ENCODE measurements at regions not wholly inside any gene's neighbourhood (a gene's known extent, or its start where the extent isn't known, plus 50 kb on each side); places are given as distances from the start of the nearest gene placed in this dataset.
"Not testable (repeated sequence)": the region's sequence is repeated elsewhere in the genome, so short reads cannot be mapped to it uniquely, and the experiment has no call there.

DNA sequence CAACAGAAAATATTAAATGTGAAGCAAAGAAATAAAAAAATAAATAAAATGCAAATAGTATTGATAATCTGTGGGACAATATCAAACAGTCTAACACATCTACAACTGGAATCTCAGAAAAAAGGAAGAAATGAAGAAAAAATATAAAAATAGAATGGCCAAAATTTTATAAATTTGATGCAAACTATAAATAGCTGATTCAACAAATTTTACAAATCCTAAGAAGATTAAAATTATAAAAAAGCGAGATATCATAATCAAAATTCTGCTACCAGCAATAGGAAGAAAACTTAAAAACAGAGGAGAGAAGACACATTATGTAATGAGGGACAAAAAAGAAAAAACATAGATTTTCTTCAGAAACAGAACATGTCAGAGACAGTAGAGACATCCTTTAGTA, 129.2 kb upstream of the IRX1 start:
- intact Hi-C loops (cut with DNase I), result no loop called here
- whole genome bisulfite sequencing, 2 donors, result 59 to 60% methylated on average over 1 of the region's 1 CpG

DNA sequence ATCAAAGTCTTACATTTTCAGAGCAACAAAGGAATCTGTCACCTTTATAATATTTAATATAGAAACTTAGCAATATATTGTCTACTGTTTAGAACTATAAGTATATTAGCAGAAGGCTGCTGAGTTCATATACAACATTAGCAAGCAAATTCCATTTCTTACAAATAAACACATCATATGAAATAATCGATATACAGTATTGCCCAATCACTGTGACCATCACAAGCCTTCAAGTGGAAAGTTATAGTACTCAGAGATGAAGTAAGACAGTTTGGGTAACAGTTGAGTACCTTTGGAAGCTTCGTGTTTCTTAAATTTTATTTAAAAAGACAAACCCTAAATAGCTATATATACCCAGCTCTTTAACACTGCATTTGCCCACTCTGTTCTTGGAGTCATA, 135.2 kb upstream of the IRX1 start:
- TF ChIP-seq, protein P1, sequence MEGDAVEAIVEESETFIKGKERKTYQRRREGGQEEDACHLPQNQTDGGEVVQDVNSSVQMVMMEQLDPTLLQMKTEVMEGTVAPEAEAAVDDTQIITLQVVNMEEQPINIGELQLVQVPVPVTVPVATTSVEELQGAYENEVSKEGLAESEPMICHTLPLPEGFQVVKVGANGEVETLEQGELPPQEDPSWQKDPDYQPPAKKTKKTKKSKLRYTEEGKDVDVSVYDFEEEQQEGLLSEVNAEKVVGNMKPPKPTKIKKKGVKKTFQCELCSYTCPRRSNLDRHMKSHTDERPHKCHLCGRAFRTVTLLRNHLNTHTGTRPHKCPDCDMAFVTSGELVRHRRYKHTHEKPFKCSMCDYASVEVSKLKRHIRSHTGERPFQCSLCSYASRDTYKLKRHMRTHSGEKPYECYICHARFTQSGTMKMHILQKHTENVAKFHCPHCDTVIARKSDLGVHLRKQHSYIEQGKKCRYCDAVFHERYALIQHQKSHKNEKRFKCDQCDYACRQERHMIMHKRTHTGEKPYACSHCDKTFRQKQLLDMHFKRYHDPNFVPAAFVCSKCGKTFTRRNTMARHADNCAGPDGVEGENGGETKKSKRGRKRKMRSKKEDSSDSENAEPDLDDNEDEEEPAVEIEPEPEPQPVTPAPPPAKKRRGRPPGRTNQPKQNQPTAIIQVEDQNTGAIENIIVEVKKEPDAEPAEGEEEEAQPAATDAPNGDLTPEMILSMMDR (IDR thresholded peaks at IDR 0.05), result no peak
- no peak for TF ChIP-seq POLR2A (IDR thresholded peaks at IDR 0.05)
- intact Hi-C loops (cut with DNase I), result no loop called here
- DNase-seq, result no peak
- no peak overlapping the region for H3K27ac ChIP-seq
- WGBS, 2 donors, result 60 to 73% methylated on average over 2 of the region's 2 CpGs
- H3K9me3 ChIP-seq, result no peaks in the 10 kb centered on the region
- no peaks in the 10 kb centered on the region for H3K36me3 ChIP-seq (replicated peaks in 1 of 2; ENCODE audit: insufficient read depth in 1 of 2, low read depth in 2 of 2)
- H3K27me3 ChIP-seq, result no peaks in the 10 kb centered on the region
- H3K4me3 ChIP-seq, result no peak overlapping the region
- no peaks in the 10 kb centered on the region for H3K4me1 ChIP-seq
- no peak for ATAC-seq

More for the DNA sequence above, 129.2 kb upstream of the IRX1 start:
- ATAC-seq (no peak), DNase-seq (no peak)
- Histone ChIP-seq H3K9me3 (no peaks in the 10 kb centered on the region), H3K4me1 (no peaks in the 10 kb centered on the region), H3K36me3 (replicated peaks in 1 of 2; ENCODE audit: insufficient read depth in 1 of 2, low read depth in 2 of 2) (no peaks in the 10 kb centered on the region), H3K27me3 (no peaks in the 10 kb centered on the region), H3K4me3 (no peak overlapping the region), H3K27ac (no peak overlapping the region)
- TF ChIP-seq, protein P1 (IDR thresholded peaks at IDR 0.05), result no peak
- no peak for TF ChIP-seq POLR2A (IDR thresholded peaks at IDR 0.05)

DNA sequence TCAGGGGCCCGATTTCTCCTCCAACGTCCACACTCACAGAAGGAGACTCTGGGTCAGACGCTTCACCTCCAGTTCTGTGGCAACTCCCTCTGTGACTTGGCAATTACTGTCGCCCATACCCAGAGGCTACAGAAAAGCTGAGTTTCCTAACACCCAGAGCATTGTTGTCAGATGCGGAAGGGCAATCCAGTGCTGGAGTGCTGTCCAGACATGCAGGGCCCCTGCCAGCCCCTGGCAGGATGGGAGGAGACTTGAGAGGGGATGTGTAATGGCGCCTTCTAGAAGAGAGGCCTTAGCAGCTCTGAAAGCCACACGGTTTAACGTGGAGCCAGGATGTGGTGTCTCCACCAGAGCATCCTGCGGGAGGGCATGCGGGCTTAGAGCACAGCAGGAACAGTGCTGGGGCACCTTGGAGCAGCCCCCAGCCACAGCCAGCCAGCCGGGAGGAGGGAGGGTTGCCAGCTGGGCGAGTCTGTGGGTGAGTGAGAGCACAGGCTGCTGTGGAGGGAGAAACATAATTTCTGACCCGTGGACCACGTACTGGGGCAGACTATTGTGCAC, 139.4 kb upstream of the IRX1 start:
- no peak for TF ChIP-seq POLR2A (IDR thresholded peaks at IDR 0.05)
- TF ChIP-seq, protein P1 (IDR thresholded peaks at IDR 0.05), result no peak
- DNase-seq, result no peak
- Histone ChIP-seq H3K27me3 (no peaks in the 10 kb centered on the region), H3K4me3 (no peak overlapping the region), H3K9me3 (no peaks in the 10 kb centered on the region), H3K36me3 (replicated peaks in 1 of 2; ENCODE audit: insufficient read depth in 1 of 2, low read depth in 2 of 2) (no peaks in the 10 kb centered on the region), H3K4me1 (no peaks in the 10 kb centered on the region), H3K27ac (no peak overlapping the region)
- ATAC-seq, result no peak
- intact Hi-C loops (cut with DNase I), result no loop called here
- WGBS, 2 donors, result 56 to 59% methylated on average over 12 to 14 of the region's 14 CpGs

DNA sequence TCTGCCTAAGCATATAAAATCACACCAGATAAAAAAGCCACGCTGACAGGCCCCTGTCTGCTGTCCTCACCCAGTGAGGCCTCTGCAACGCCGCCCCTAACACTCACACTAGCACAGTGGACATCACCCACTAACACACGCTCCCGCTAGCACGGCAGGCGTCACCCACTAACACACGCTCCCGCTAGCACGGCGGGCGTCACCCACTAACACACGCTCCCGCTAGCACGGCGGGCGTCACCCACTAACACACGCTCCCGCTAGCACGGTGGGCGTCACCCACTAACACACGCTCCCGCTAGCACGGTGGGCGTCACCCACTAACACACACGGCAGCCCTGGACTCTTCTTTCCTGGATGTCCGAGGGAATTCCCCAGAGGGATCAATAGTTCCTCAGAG, 141.6 kb upstream of the IRX1 start:
- intact Hi-C loops (cut with DNase I); H3K27me3 ChIP-seq; H3K36me3 ChIP-seq (replicated peaks in 1 of 2; ENCODE audit: insufficient read depth in 1 of 2, low read depth in 2 of 2); H3K27ac ChIP-seq; H3K4me3 ChIP-seq; H3K9me3 ChIP-seq; DNase-seq; H3K4me1 ChIP-seq; ATAC-seq: not testable (repeated sequence)
- WGBS, 2 donors, result 82 to 90% methylated on average over 24 to 27 of the region's 27 CpGs

DNA sequence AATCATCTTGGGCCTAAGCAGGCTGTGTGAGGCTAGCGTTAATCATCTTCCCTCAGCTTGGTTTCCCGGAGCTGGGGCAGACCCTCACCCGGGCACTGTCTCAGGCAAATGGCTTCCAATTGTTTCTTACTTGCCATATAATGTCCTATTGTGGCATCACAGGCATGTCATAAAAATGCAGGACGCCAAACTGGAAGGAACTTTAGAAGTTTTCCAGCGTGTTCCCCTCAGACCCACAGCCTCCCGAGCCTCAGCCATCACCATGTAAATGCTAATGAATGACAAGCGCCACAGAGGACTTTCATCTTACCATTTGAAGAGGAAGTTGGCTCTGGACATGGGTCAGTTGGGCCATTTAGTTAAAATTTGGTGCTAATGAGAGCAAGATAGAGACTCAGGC, 143.0 kb upstream of the IRX1 start:
- Histone ChIP-seq H3K4me1 (no peaks in the 10 kb centered on the region), H3K9me3 (no peaks in the 10 kb centered on the region), H3K27me3 (no peaks in the 10 kb centered on the region), H3K4me3 (no peak overlapping the region), H3K27ac (no peak overlapping the region), H3K36me3 (replicated peaks in 1 of 2; ENCODE audit: insufficient read depth in 1 of 2, low read depth in 2 of 2) (no peaks in the 10 kb centered on the region)
- WGBS, 2 donors, result 72 to 76% methylated on average over 6 to 7 of the region's 7 CpGs
- DNase-seq (no peak), ATAC-seq (no peak)
- TF ChIP-seq, protein P1 (IDR thresholded peaks at IDR 0.05), result no peak
- TF ChIP-seq POLR2A (IDR thresholded peaks at IDR 0.05), result no peak
- intact Hi-C loops (cut with DNase I), result no loop called here

Data from body of pancreas (tissue), 4 donors.